HCT116 (cell line): ENCODE measurements at regions not wholly inside any gene's neighbourhood (a gene's known extent, or its start where the extent isn't known, plus 50 kb on each side); places are given as distances from the start of the nearest gene placed in this dataset.

Source experiments
- CTCF ChIP-seq, 3 experiments: fragments of 200-600 bp in 1 of 3; sonication (generic) in 1 of 3; IDR thresholded peaks in 2 of 3; conservative IDR thresholded peaks in 1 of 3; 2 replicates each; pipeline ENCODE4 v1.5.1; 2012 to 2017; ENCODE audit warnings: low read depth in 2 of 3, low read length in 2 of 3, antibody characterized with exemption in 1 of 3, borderline replicate concordance in 1 of 3, control low read depth in 1 of 3, mild to moderate bottlenecking in 1 of 3, mixed read lengths in 1 of 3, mixed run types in 1 of 3, moderate library complexity in 1 of 3; ENCODE audit not compliant: insufficient read depth in 1 of 3
- EZH2 ChIP-seq: fragments of 200-600 bp; sonication (generic); IDR thresholded peaks from 2 replicates; pipeline ENCODE4 v1.6.1; 2017; ENCODE audit warnings: antibody characterized with exemption, mixed run types
- REST ChIP-seq: IDR thresholded peaks from 2 replicates; pipeline ENCODE4 v1.6.1; 2012; ENCODE audit warnings: low read depth
- YY1 ChIP-seq: IDR thresholded peaks from 2 replicates; pipeline ENCODE4 v1.6.1; 2011; ENCODE audit warnings: low read length, low read depth, moderate library complexity, mild to moderate bottlenecking; ENCODE audit not compliant: insufficient replicate concordance; ENCODE audit errors: extremely low read depth
- ZBTB33 ChIP-seq: IDR thresholded peaks from 2 replicates; pipeline ENCODE4 v1.6.1; 2011; ENCODE audit warnings: mild to moderate bottlenecking, low read length, moderate library complexity; ENCODE audit not compliant: insufficient replicate concordance; ENCODE audit errors: extremely low read depth

- TF ChIP-seq REST (no peak), CTCF (IDR thresholded peaks at IDR 0.05 in 2 of 3, conservative IDR thresholded peaks at IDR 0.05 in 1 of 3; ENCODE audit: borderline replicate concordance in 1 of 3, insufficient read depth in 1 of 3, low read depth in 2 of 3, low read length in 2 of 3) (no peak), YY1 (no peak), EZH2 (no peak), ZBTB33 (no peak)
These were observed 126.7 kb downstream of the OLFM1 start for GRCh38 chr9:135214054-135214640.
